LNCAP (cell line): ENCODE measurements at regions not wholly inside any gene's neighbourhood (a gene's known extent, or its start where the extent isn't known, plus 50 kb on each side); places are given as distances from the start of the nearest gene placed in this dataset.

Source experiments
- CTCF ChIP-seq: fragments of 450-650 bp; IDR thresholded peaks from 2 replicates; pipeline ENCODE4 v1.5.1; 2017; ENCODE audit warnings: mild to moderate bottlenecking

DNA sequence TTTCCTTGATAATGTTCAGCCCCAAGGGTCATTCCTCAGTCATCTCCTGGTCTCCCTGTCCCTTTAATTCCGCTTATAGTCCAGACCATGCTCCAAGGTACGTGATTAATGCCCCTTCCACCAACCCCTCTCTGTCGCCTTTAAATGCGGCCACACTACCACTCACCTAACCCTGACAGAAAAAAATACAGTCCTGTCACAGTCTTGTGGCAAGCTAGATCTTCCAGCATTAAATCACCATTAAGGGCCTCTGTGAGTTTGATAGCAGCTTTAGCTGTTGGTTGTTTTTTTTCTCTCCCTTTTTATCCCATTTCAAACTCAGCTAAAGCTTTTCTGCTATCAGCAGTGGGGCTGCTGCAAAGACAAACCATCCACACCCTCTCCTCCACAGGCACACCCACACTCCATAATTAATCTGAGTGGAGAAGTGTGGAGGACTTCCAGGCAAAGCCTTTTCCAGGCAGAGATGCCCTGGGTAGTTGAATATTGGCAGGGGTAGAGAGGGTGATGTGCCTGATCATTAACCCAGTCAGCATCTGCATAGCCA lies 522.7 kb upstream of the CLINT1 start:
- TF ChIP-seq CTCF = no peak

DNA sequence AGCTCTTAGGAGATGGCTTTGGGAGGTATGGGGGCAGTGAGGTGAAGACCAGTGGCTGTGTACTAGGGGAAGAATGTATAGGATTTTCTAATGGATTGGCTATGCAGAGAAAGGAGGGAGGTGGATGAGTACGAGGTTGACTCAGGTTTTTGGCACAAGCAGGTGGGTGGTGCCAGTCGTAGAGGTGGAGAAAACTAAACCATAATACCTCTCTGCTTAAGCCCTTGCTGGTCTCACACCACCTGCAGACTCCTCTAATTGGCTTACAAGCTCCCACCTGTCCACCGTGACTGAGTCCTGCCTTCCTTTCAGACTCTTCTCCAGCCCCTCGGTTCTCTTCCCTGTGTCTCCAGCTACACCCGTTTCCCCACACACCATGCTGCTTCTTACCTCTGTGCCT lies 521.7 kb upstream of the CLINT1 start:
- no peak for TF ChIP-seq CTCF

GRCh38 chr5:158378931-158379330 lies 520.0 kb upstream of the CLINT1 start:
- TF ChIP-seq CTCF = no peak

DNA sequence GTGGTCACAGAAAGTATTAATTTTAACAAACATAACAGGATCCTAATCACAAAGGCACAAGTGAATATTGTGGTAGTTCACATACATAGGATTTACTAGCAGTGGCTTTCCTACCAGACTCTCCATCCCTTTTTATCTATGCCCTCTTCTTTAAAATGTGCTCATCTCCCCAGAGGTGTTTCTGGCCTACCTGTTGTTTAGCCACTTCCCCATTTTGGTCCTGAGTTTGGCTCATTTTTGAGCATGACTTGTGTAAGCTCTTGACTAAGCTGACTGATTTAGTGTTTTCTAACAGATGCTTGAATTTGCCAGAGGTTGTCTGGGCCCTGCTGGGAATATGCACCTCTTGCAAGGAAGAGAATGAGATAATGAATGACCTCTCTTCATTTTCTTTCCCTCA lies 517.7 kb upstream of the CLINT1 start:
- TF ChIP-seq CTCF = no peak

GRCh38 chr5:158375531-158375930 lies 516.6 kb upstream of the CLINT1 start:
- TF ChIP-seq CTCF = no peak

DNA sequence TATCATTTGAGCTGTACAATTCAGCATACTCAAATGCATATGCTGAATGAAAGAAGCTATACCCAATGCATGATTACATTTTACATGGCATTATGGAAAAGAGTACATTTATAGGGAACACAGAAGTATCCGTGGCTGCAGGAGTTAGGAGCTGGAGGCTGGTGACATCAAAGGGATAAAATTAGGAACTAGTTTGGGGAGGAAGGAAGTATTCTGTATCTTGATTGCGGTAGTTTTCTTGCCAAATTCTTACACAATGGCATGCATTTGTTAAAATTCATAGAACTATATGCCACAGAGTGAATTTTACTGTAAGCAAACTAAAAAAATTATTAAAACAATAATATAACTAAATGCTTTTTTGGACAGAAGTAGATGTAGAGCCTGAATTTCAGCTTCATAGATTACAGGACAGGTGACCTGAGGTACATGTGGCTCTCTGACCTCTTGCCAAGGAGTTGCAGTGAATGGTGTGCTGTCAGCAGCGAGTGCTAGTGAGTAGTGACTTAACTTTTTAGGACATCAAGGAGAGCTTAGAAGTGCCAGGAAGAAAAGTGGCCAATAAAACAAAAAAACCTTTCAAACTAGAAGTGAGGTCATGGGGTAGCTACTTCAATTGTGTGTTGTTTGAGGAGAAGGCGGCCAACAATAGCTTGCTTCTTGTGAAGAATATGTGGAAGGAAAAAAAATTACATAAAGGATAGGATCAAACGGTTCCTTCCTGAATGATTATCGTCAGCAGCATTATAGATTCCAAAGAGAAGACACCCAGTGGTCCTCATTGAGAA lies 514.9 kb upstream of the CLINT1 start:
- no peak for TF ChIP-seq CTCF

- TF ChIP-seq CTCF = no peak
Measured at GRCh38 chr5:158369241-158369640, 510.3 kb upstream of the CLINT1 start.
